ENCODE measurements at regions not wholly inside any gene's neighbourhood (a gene's known extent, or its start where the extent isn't known, plus 50 kb on each side); places are given as distances from the start of the nearest gene placed in this dataset.

- TF ChIP-seq, protein P1, sequence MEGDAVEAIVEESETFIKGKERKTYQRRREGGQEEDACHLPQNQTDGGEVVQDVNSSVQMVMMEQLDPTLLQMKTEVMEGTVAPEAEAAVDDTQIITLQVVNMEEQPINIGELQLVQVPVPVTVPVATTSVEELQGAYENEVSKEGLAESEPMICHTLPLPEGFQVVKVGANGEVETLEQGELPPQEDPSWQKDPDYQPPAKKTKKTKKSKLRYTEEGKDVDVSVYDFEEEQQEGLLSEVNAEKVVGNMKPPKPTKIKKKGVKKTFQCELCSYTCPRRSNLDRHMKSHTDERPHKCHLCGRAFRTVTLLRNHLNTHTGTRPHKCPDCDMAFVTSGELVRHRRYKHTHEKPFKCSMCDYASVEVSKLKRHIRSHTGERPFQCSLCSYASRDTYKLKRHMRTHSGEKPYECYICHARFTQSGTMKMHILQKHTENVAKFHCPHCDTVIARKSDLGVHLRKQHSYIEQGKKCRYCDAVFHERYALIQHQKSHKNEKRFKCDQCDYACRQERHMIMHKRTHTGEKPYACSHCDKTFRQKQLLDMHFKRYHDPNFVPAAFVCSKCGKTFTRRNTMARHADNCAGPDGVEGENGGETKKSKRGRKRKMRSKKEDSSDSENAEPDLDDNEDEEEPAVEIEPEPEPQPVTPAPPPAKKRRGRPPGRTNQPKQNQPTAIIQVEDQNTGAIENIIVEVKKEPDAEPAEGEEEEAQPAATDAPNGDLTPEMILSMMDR (IDR thresholded peaks at IDR 0.05; ENCODE audit: control insufficient read depth, insufficient read depth, low read depth, low read length, missing control alignments), result no peak
- no peak overlapping the region for H3K4me3 ChIP-seq (ENCODE audit: control insufficient read depth, low read depth, low read length)
- DNase-seq (ENCODE audit: low read depth), result no peak
Observed at GRCh38 chr5:173832386-173832785, 55.8 kb upstream of the CPEB4 start.

GRCh38 chr5:173833196-173833985 is 54.8 kb upstream of the CPEB4 start:
- no peak overlapping the region for H3K4me3 ChIP-seq (ENCODE audit: control insufficient read depth, low read depth, low read length)
- TF ChIP-seq, protein P1 (IDR thresholded peaks at IDR 0.05; ENCODE audit: control insufficient read depth, insufficient read depth, low read depth, low read length, missing control alignments), result no peak
- DNase-seq (ENCODE audit: low read depth), result no peak

- DNase-seq (ENCODE audit: low read depth), result no peak
- TF ChIP-seq, protein P1 (IDR thresholded peaks at IDR 0.05; ENCODE audit: control insufficient read depth, insufficient read depth, low read depth, low read length, missing control alignments), result no peak
- H3K4me3 ChIP-seq (ENCODE audit: control insufficient read depth, low read depth, low read length), result no peak overlapping the region
Observed at GRCh38 chr5:173834071-173834771, 53.9 kb upstream of the CPEB4 start.

GRCh38 chr5:173835131-173835530 is 53.0 kb upstream of the CPEB4 start:
- TF ChIP-seq, protein P1 (IDR thresholded peaks at IDR 0.05; ENCODE audit: control insufficient read depth, insufficient read depth, low read depth, low read length, missing control alignments), result no peak
- no peak for DNase-seq (ENCODE audit: low read depth)
- no peak overlapping the region for H3K4me3 ChIP-seq (ENCODE audit: control insufficient read depth, low read depth, low read length)

DNA sequence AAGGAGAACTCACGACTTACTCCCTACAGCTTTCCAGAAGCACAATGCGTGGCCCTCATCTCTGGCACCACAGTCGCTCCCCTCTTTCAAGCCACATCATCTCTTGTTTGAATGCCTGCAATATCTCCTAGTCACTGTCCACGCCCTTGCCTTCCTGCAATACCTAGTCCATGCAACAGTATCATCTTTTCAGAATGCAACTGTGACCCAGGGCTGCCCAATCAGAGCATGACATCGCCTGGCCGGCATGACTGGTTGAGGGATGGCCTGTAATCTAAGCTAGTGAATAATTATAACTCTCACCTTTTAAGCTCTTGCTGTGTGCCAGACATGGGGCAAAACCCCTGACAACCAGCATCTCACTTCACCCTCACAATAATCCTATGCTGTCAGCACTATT is 52.5 kb upstream of the CPEB4 start:
- TF ChIP-seq, protein P1 (IDR thresholded peaks at IDR 0.05; ENCODE audit: control insufficient read depth, insufficient read depth, low read depth, low read length, missing control alignments), result no peak
- no peak for DNase-seq (ENCODE audit: low read depth)
- no peak overlapping the region for H3K4me3 ChIP-seq (ENCODE audit: control insufficient read depth, low read depth, low read length)

DNA sequence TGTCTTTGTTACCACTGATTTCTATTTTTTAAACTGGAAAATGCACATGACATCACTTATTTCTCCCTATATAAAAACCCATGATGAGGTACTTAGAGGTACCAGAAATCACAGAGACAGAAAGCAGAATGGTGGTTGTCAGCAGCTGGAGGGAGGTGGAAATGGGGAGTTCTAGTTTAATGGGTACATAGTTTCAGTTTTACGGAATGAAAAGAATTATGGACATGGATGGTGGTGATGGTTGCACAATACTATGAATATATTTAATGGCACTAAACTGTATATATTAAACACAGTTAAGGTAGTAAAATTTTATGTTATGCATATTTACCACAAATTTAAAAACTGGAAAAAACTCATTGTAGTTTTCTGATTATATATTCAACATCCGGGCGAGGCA is 50.5 kb upstream of the CPEB4 start:
- H3K4me3 ChIP-seq (ENCODE audit: control insufficient read depth, low read depth, low read length), result no peak overlapping the region
- TF ChIP-seq, protein P1 (IDR thresholded peaks at IDR 0.05; ENCODE audit: control insufficient read depth, insufficient read depth, low read depth, low read length, missing control alignments), result no peak
- DNase-seq (ENCODE audit: low read depth), result no peak

Measured in AG09309 (cell line).